Stimulated activated naive CD8-positive, alpha-beta T cell treated with anti-CD3 and anti-CD28 coated beads, Interleukin-15, Interleukin-2, amounts not matched to agents 100 U/mL and 50 U/mL, for 24 hours (primary cell): ENCODE measurements at regions not wholly inside any gene's neighbourhood (a gene's known extent, or its start where the extent isn't known, plus 50 kb on each side); places are given as distances from the start of the nearest gene placed in this dataset.

ENCODE experiments used
- ATAC-seq: fragments of 150-1000 bp; cut with Tn5 transposase; one replicate; pipeline ENCODE4 v1.10.0; 2021
- DNase-seq: peaks from one replicate; pipeline ENCODE4 v3.0.0; 2021

GRCh38 chr12:11568155-11568761 lies 81.2 kb upstream of the ETV6 start:
- ATAC-seq (no peak), DNase-seq (no peak)

GRCh38 chr12:11568762-11569478 lies 80.6 kb upstream of the ETV6 start:
- DNase-seq, result no peak
- ATAC-seq, result no peak

- DNase-seq (no peak), ATAC-seq (no peak)
Observed at GRCh38 chr12:11569716-11570115, 79.8 kb upstream of the ETV6 start.

- no peak for ATAC-seq
- no peak for DNase-seq
Observed at GRCh38 chr12:11573880-11574279, 75.6 kb upstream of the ETV6 start.

- ATAC-seq (peak; percentile 78), DNase-seq (peak; percentile 36)
Observed at GRCh38 chr12:11576104-11576503, 73.4 kb upstream of the ETV6 start.

- ATAC-seq, result no peak
- DNase-seq, result no peak
Observed at GRCh38 chr12:11577658-11578260, 71.7 kb upstream of the ETV6 start.

- DNase-seq (no peak), ATAC-seq (peak; percentile 34)
Observed at GRCh38 chr12:11578461-11578993, 70.9 kb upstream of the ETV6 start.

GRCh38 chr12:11580125-11580751 lies 69.2 kb upstream of the ETV6 start:
- DNase-seq (no peak), ATAC-seq (peak; percentile 37)

GRCh38 chr12:11581179-11581755 lies 68.2 kb upstream of the ETV6 start:
- ATAC-seq (no peak), DNase-seq (peak; percentile 72)

GRCh38 chr12:11584221-11584855 lies 65.1 kb upstream of the ETV6 start:
- no peak for ATAC-seq
- no peak for DNase-seq

- ATAC-seq (no peak), DNase-seq (no peak)
Observed at GRCh38 chr12:11592484-11592883, 57.0 kb upstream of the ETV6 start.

- DNase-seq (no peak), ATAC-seq (no peak)
Observed at GRCh38 chr12:11593013-11593412, 56.5 kb upstream of the ETV6 start.

- ATAC-seq (no peak), DNase-seq (no peak)
Observed at GRCh38 chr12:11595080-11595479, 54.4 kb upstream of the ETV6 start.

GRCh38 chr12:11596141-11596540 lies 53.3 kb upstream of the ETV6 start:
- ATAC-seq (no peak), DNase-seq (no peak)

- DNase-seq, result no peak
- ATAC-seq, result no peak
Observed at GRCh38 chr12:11598900-11599299, 50.6 kb upstream of the ETV6 start.
